NCI-H2107 treated with DMSO at 0.1 percent for 48 hours (cell line): ENCODE measurements at regions not wholly inside any gene's neighbourhood (a gene's known extent, or its start where the extent isn't known, plus 50 kb on each side); places are given as distances from the start of the nearest gene placed in this dataset.
"Not testable (repeated sequence)": the region's sequence is repeated elsewhere in the genome, so short reads cannot be mapped to it uniquely, and the experiment has no call there.

ENCODE experiments used
- DNase-seq: peaks from one replicate; lab custom pipeline; 2025; ENCODE audit not compliant: unreplicated experiment; lab: John Stamatoyannopoulos, UW

- DNase-seq: no peak
Observed at GRCh38 chr2:194090251-194090905, 1566.6 kb upstream of the SLC39A10 start.

- DNase-seq: no peak
Observed at GRCh38 chr2:194087089-194087958, 1569.7 kb upstream of the SLC39A10 start.

- no peak for DNase-seq
Observed at GRCh38 chr2:194086129-194086528, 1570.9 kb upstream of the SLC39A10 start.

- DNase-seq: no peak
Observed at GRCh38 chr2:194079989-194080388, 1577.0 kb upstream of the SLC39A10 start.

- DNase-seq: no peak
Observed at GRCh38 chr2:194077366-194077765, 1579.7 kb upstream of the SLC39A10 start.

GRCh38 chr2:194062401-194062800 is 1594.6 kb upstream of the SLC39A10 start:
- no peak for DNase-seq

- no peak for DNase-seq
Observed at GRCh38 chr2:194060269-194060668, 1596.8 kb upstream of the SLC39A10 start.

- DNase-seq: no peak
Observed at GRCh38 chr2:194054313-194054712, 1602.7 kb upstream of the SLC39A10 start.

- DNase-seq: no peak
Observed at GRCh38 chr2:194044321-194044720, 1612.7 kb upstream of the SLC39A10 start.

GRCh38 chr2:194021130-194021529 is 1635.9 kb upstream of the SLC39A10 start:
- DNase-seq: not testable (repeated sequence)

GRCh38 chr2:194020155-194020554 is 1636.9 kb upstream of the SLC39A10 start:
- no peak for DNase-seq

GRCh38 chr2:194015751-194016150 is 1641.3 kb upstream of the SLC39A10 start:
- no peak for DNase-seq

- no peak for DNase-seq
Observed at GRCh38 chr2:194014639-194015038, 1642.4 kb upstream of the SLC39A10 start.

- DNase-seq: no peak
Observed at GRCh38 chr2:194004590-194005206, 1652.3 kb upstream of the SLC39A10 start.

GRCh38 chr2:194003911-194004310 is 1653.1 kb upstream of the SLC39A10 start:
- DNase-seq: no peak

GRCh38 chr2:194002699-194003368 is 1654.2 kb upstream of the SLC39A10 start:
- DNase-seq: no peak

- DNase-seq: no peak
Observed at GRCh38 chr2:193990868-193991267, 1666.2 kb upstream of the SLC39A10 start.

GRCh38 chr2:193989645-193990044 is 1667.4 kb upstream of the SLC39A10 start:
- DNase-seq: no peak

GRCh38 chr2:193988784-193989183 is 1668.2 kb upstream of the SLC39A10 start:
- no peak for DNase-seq

- no peak for DNase-seq
Observed at GRCh38 chr2:193985272-193985671, 1671.8 kb upstream of the SLC39A10 start.

- DNase-seq: no peak
Observed at GRCh38 chr2:193980599-193980998, 1676.4 kb upstream of the SLC39A10 start.
